Tibial nerve (tissue), 4 donors: ENCODE measurements at regions not wholly inside any gene's neighbourhood (a gene's known extent, or its start where the extent isn't known, plus 50 kb on each side); places are given as distances from the start of the nearest gene placed in this dataset.

ENCODE experiments used
- CTCF ChIP-seq, 5 experiments: fragments of 200-600 bp in 3 of 5; fragments of 450-650 bp in 2 of 5; sonication (generic) in 3 of 5; IDR thresholded peaks; one replicate each; pipeline ENCODE4 v1.5.1; 2016 to 2019; ENCODE audit warnings: antibody characterized with exemption in 5 of 5, mild to moderate bottlenecking in 3 of 5, moderate library complexity in 2 of 5
- EP300 ChIP-seq, 2 donors: sonication (generic); formaldehyde crosslinking; IDR thresholded peaks; one replicate each; pipeline ENCODE4 v1.6.1; 2017; ENCODE audit warnings: antibody characterized with exemption in 2 of 2, mild to moderate bottlenecking in 1 of 2
- POLR2A ChIP-seq, 2 donors: fragments of 450-650 bp; IDR thresholded peaks; one replicate each; pipeline ENCODE4 v1.6.1; 2017; ENCODE audit warnings: antibody characterized with exemption in 2 of 2, mild to moderate bottlenecking in 2 of 2, moderate library complexity in 2 of 2

GRCh38 chr9:81424431-81424830 is 264.9 kb downstream of the TLE1 start:
- no peak for TF ChIP-seq CTCF (IDR thresholded peaks at IDR 0.05)
- TF ChIP-seq POLR2A (IDR thresholded peaks at IDR 0.05): no peak
- no peak for TF ChIP-seq EP300 (IDR thresholded peaks at IDR 0.05)
